H1 (cell line): ENCODE measurements at regions not wholly inside any gene's neighbourhood (a gene's known extent, or its start where the extent isn't known, plus 50 kb on each side); places are given as distances from the start of the nearest gene placed in this dataset.

ENCODE experiments used
- CTCF ChIA-PET: fragments of 300-600 bp; sonication (Branson Sonifier 250); formaldehyde crosslinking; loops from one replicate; lab custom pipeline; 2021; ENCODE audit not compliant: partially characterized antibody; lab: Charles Lee
- POLR2A ChIA-PET: fragments of 300-600 bp; sonication (Branson Sonifier 250); formaldehyde crosslinking; loops from one replicate; lab custom pipeline; 2021; ENCODE audit warnings: inconsistent platforms; ENCODE audit not compliant: partially characterized antibody; lab: Charles Lee
- DNase-seq, 2 experiments: peaks; one replicate each; pipeline versions ENCODE4 v3.0.0 to v3.0.0-alpha.2; 2010 to 2022; ENCODE audit warnings: low spot score in 2 of 2, low read depth in 1 of 2, mixed read lengths in 1 of 2
- FAIRE-seq: peaks from 2 replicates; lab custom pipeline; 2011; peaks lifted over from hg19 to GRCh38; lab: Jason Lieb, UNC
- H2AFZ ChIP-seq: 2 replicates; pipeline ENCODE4 v1.8.1; 2012; ENCODE audit warnings: low read length, inconsistent platforms
- H2AK5ac ChIP-seq: 2 replicates; pipeline ENCODE4 v1.6.1; 2013; ENCODE audit warnings: low read depth, low read length
- H2BK120ac ChIP-seq: replicated peaks from 2 replicates; pipeline ENCODE3; 2013; ENCODE audit warnings: low read depth, low read length, inconsistent platforms
- H2BK12ac ChIP-seq: 2 replicates; pipeline ENCODE4 v1.6.1; 2013; ENCODE audit warnings: low read depth, low read length
- H2BK15ac ChIP-seq: 2 replicates; pipeline ENCODE4 v1.6.1; 2013; ENCODE audit warnings: low read length
- H2BK20ac ChIP-seq: 2 replicates; pipeline ENCODE4 v1.6.1; 2013; ENCODE audit warnings: low read length
- H2BK5ac ChIP-seq: 2 replicates; pipeline ENCODE4 v1.6.1; 2013; ENCODE audit warnings: low read depth, low read length
- H3K14ac ChIP-seq: 2 replicates; pipeline ENCODE4 v1.6.1; 2013; ENCODE audit warnings: inconsistent platforms; ENCODE audit not compliant: insufficient read length
- H3K18ac ChIP-seq: 2 replicates; pipeline ENCODE4 v1.6.1; 2013; ENCODE audit warnings: low read length; ENCODE audit errors: extremely low read depth
- H3K23ac ChIP-seq: 2 replicates; pipeline ENCODE4 v1.6.1; 2013; ENCODE audit warnings: inconsistent platforms; ENCODE audit not compliant: insufficient read length
- H3K23me2 ChIP-seq: 2 replicates; pipeline ENCODE4 v1.6.1; 2013; ENCODE audit warnings: low read depth, low read length
- H3K27ac ChIP-seq: 2 replicates; pipeline ENCODE4 v1.6.1; 2011; ENCODE audit warnings: low read depth, low read length, inconsistent platforms
- H3K27me3 ChIP-seq, 4 experiments: replicated peaks in 1 of 4; 1 replicate in 1 of 4; 2 replicates in 3 of 4; pipeline versions ENCODE4 v1.6.1 to v1.8.1; 2011 to 2013; ENCODE audit warnings: low read length in 3 of 4, mild to moderate bottlenecking in 3 of 4, inconsistent platforms in 2 of 4, mixed read lengths in 2 of 4, moderate library complexity in 1 of 4; ENCODE audit not compliant: control insufficient read depth in 3 of 4, insufficient read depth in 3 of 4; ENCODE audit errors: extremely low read depth in 1 of 4
- H3K36me3 ChIP-seq, 4 experiments: 2 replicates each; pipeline versions ENCODE4 v1.6.1 to v1.8.1; 2011 to 2013; ENCODE audit warnings: mild to moderate bottlenecking in 4 of 4, low read length in 3 of 4, moderate library complexity in 2 of 4, control low read depth in 1 of 4, inconsistent platforms in 1 of 4; ENCODE audit not compliant: insufficient read depth in 4 of 4, control insufficient read depth in 2 of 4
- H3K4ac ChIP-seq: replicated peaks from 2 replicates; pipeline ENCODE3; 2013; ENCODE audit warnings: low read length, low read depth, mixed read lengths, inconsistent platforms; ENCODE audit not compliant: insufficient read length
- H3K4me1 ChIP-seq, 4 experiments: replicated peaks in 1 of 4; 1 replicate in 1 of 4; 2 replicates in 3 of 4; pipeline versions ENCODE4 v1.6.1 to v1.8.1; 2011 to 2013; ENCODE audit warnings: low read length in 3 of 4, inconsistent platforms in 2 of 4, mixed read lengths in 1 of 4; ENCODE audit not compliant: insufficient read depth in 4 of 4, control insufficient read depth in 3 of 4
- H3K4me2 ChIP-seq, 2 experiments: 2 replicates each; pipeline versions ENCODE4 v1.6.1 to v1.8.1; 2011 to 2013; ENCODE audit warnings: low read depth in 2 of 2, low read length in 2 of 2, control low read depth in 1 of 2, inconsistent platforms in 1 of 2, mild to moderate bottlenecking in 1 of 2; ENCODE audit not compliant: insufficient read depth in 1 of 2
- H3K4me3 ChIP-seq, 4 experiments: fragments of 200-600, 300-600 bp in 1 of 4; sonication (generic), shearing (Covaris generic), sonication (Bioruptor Twin) in 1 of 4; 2 replicates each; pipeline versions ENCODE4 v1.5.1 to v1.8.1; 2011 to 2016; ENCODE audit warnings: low read length in 4 of 4, low read depth in 3 of 4, control low read depth in 2 of 4, inconsistent platforms in 2 of 4, mild to moderate bottlenecking in 2 of 4, mixed read lengths in 1 of 4, moderate library complexity in 1 of 4; ENCODE audit not compliant: insufficient read depth in 2 of 4; ENCODE audit errors: extremely low read depth in 1 of 4
- H3K56ac ChIP-seq: replicated peaks from 2 replicates; pipeline ENCODE3; 2013; ENCODE audit warnings: low read depth, mild to moderate bottlenecking, mixed read lengths, low read length, inconsistent platforms; ENCODE audit not compliant: insufficient read length
- H3K79me1 ChIP-seq: 2 replicates; pipeline ENCODE4 v1.6.1; 2013; ENCODE audit warnings: low read depth, low read length, control low read depth
- H3K79me2 ChIP-seq, 2 experiments: 2 replicates each; pipeline versions ENCODE4 v1.6.1 to v1.8.1; 2012 to 2013; ENCODE audit warnings: low read length in 2 of 2, mild to moderate bottlenecking in 2 of 2, inconsistent platforms in 1 of 2; ENCODE audit not compliant: insufficient read depth in 2 of 2, control insufficient read depth in 1 of 2
- H3K9ac ChIP-seq, 4 experiments: replicated peaks in 1 of 4; 1 replicate in 1 of 4; 2 replicates in 3 of 4; pipeline versions ENCODE4 v1.6.1 to v1.8.1; 2011 to 2013; ENCODE audit warnings: low read depth in 3 of 4, low read length in 3 of 4, control low read depth in 2 of 4, mild to moderate bottlenecking in 2 of 4, moderate library complexity in 2 of 4, inconsistent platforms in 1 of 4; ENCODE audit errors: extremely low read depth in 1 of 4
- H3K9me3 ChIP-seq, 2 experiments: 2 replicates each; pipeline versions ENCODE4 v1.6.1 to v1.8.1; 2012 to 2013; ENCODE audit warnings: mild to moderate bottlenecking in 2 of 2, moderate library complexity in 2 of 2, control low read depth in 1 of 2, inconsistent platforms in 1 of 2, low read depth in 1 of 2, low read length in 1 of 2, mixed read lengths in 1 of 2; ENCODE audit not compliant: insufficient read depth in 2 of 2
- H4K20me1 ChIP-seq, 2 experiments: replicated peaks in 1 of 2; 2 replicates each; pipeline versions ENCODE3 to v1.8.1; 2011 to 2013; ENCODE audit warnings: inconsistent platforms in 2 of 2, low read length in 2 of 2, mild to moderate bottlenecking in 1 of 2; ENCODE audit not compliant: insufficient read depth in 2 of 2, control insufficient read depth in 1 of 2
- H4K5ac ChIP-seq: 2 replicates; pipeline ENCODE4 v1.6.1; 2013; ENCODE audit warnings: low read length, low read depth, mixed read lengths, inconsistent platforms; ENCODE audit not compliant: insufficient read length
- H4K8ac ChIP-seq: 2 replicates; pipeline ENCODE4 v1.8.0; 2013; ENCODE audit warnings: mild to moderate bottlenecking, moderate library complexity, low read length, inconsistent platforms; ENCODE audit not compliant: insufficient read depth; ENCODE audit errors: extremely low read depth
- H4K91ac ChIP-seq: replicated peaks from 2 replicates; pipeline ENCODE3; 2013; ENCODE audit warnings: low read length, mixed read lengths, inconsistent platforms; ENCODE audit not compliant: insufficient read length
- TCF12 ChIP-seq: IDR thresholded peaks from 2 replicates; pipeline ENCODE4 v1.6.1; 2011; ENCODE audit warnings: low read depth, mild to moderate bottlenecking, low read length

GRCh38 chr6:122050242-122050755, 349.2 kb upstream of the HSF2 start:
- Histone ChIP-seq H3K36me3 (no peaks in the 10 kb centered on the region), H3K18ac (no peak overlapping the region), H2BK15ac (no peak overlapping the region), H4K91ac (no peak overlapping the region), H3K27me3 (no peaks in the 10 kb centered on the region), H2BK12ac (no peak overlapping the region), H3K4ac (no peak overlapping the region), H3K79me2 (no peaks in the 10 kb centered on the region), H3K79me1 (no peaks in the 10 kb centered on the region), H3K4me1 (no peaks in the 10 kb centered on the region), H2AFZ (no peak overlapping the region), H3K27ac (no peak overlapping the region), H2BK20ac (no peak overlapping the region), H4K8ac (no peak overlapping the region), H3K4me3 (no peak overlapping the region), H3K23me2 (no peaks in the 10 kb centered on the region), H3K4me2 (no peak overlapping the region), H2AK5ac (no peak overlapping the region), H3K23ac (no peak overlapping the region), H3K9me3 (no peaks in the 10 kb centered on the region), H4K5ac (no peak overlapping the region), H3K9ac (no peak overlapping the region), H2BK5ac (no peak overlapping the region), H3K14ac (no peak overlapping the region), H4K20me1 (no peaks in the 10 kb centered on the region), H2BK120ac (no peak overlapping the region), H3K56ac (no peak overlapping the region)
- FAIRE-seq (no peak), DNase-seq (no peak)
- no peak for TF ChIP-seq TCF12
- ChIA-PET CTCF (no interaction called here), POLR2A (no interaction called here)
